ENCODE measurements at regions not wholly inside any gene's neighbourhood (a gene's known extent, or its start where the extent isn't known, plus 50 kb on each side); places are given as distances from the start of the nearest gene placed in this dataset.

GRCh38 chr1:218863987-218864386 lies 309.7 kb upstream of the LYPLAL1 start:
- Histone ChIP-seq H3K4me1 (peaks cover 10 to 22% (median 21%) of the 10 kb centered on the region in 3 donors), H3K27me3 (no peaks in the 10 kb centered on the region), H3K9me3 (no peaks in the 10 kb centered on the region), H3K4me3 (no peak overlapping the region), H3K27ac (no peak overlapping the region), H3K36me3 (no peaks in the 10 kb centered on the region)
- 95 to 97% methylated on average over 3 of the region's 3 CpGs for WGBS, 2 donors
- no peak for TF ChIP-seq CTCF (IDR thresholded peaks at IDR 0.05)
- intact Hi-C loops (cut with DNase I), result no loop called here
- DNase-seq (no peak), FAIRE-seq (no peak), ATAC-seq (no peak)

- ATAC-seq (peak; percentile 28 to 96 (median 90)), DNase-seq (peak in 2 of 6 donors; percentile 26 to 31), FAIRE-seq (no peak)
- H3K4me1 ChIP-seq, result peaks cover 10 to 22% (median 21%) of the 10 kb centered on the region in 3 donors
- intact Hi-C loops (cut with DNase I), result no loop called here
- TF ChIP-seq CTCF (IDR thresholded peaks at IDR 0.05), result no peak
- no peaks in the 10 kb centered on the region for H3K36me3 ChIP-seq
- H3K27me3 ChIP-seq, result no peaks in the 10 kb centered on the region
- no peak overlapping the region for H3K4me3 ChIP-seq
- WGBS, 2 donors, result 5 to 6% methylated on average over 1 of the region's 1 CpG
- H3K27ac ChIP-seq, result peak overlapping the region in 2 of 4 donors; percentile 8 to 24
- no peaks in the 10 kb centered on the region for H3K9me3 ChIP-seq
Measured at GRCh38 chr1:218865591-218865990, 308.1 kb upstream of the LYPLAL1 start.

GRCh38 chr1:218866507-218866906 lies 307.2 kb upstream of the LYPLAL1 start:
- ATAC-seq, result peak in 1 of 4 donors; percentile 40
- Histone ChIP-seq H3K4me1 (peaks cover 10 to 22% (median 21%) of the 10 kb centered on the region in 3 donors), H3K36me3 (no peaks in the 10 kb centered on the region), H3K4me3 (no peak overlapping the region), H3K27me3 (no peaks in the 10 kb centered on the region), H3K9me3 (no peaks in the 10 kb centered on the region), H3K27ac (no peak overlapping the region)
- DNase-seq, result no peak
- no peak for TF ChIP-seq CTCF (IDR thresholded peaks at IDR 0.05)
- 53 to 64% methylated on average over 1 of the region's 1 CpG for WGBS, 2 donors
- intact Hi-C loops (cut with DNase I), result no loop called here
- FAIRE-seq, result no peak

GRCh38 chr1:218867066-218867465 lies 306.6 kb upstream of the LYPLAL1 start:
- ATAC-seq (no peak), DNase-seq (no peak), FAIRE-seq (no peak)
- no peaks in the 10 kb centered on the region for H3K27me3 ChIP-seq
- no peaks in the 10 kb centered on the region for H3K36me3 ChIP-seq
- H3K9me3 ChIP-seq, result no peaks in the 10 kb centered on the region
- peaks cover 10 to 22% (median 21%) of the 10 kb centered on the region in 3 donors for H3K4me1 ChIP-seq
- H3K4me3 ChIP-seq, result no peak overlapping the region
- TF ChIP-seq CTCF (IDR thresholded peaks at IDR 0.05), result no peak
- no peak overlapping the region for H3K27ac ChIP-seq
- intact Hi-C loops (cut with DNase I), result no loop called here
- WGBS, 2 donors, result 70 to 81% methylated on average over 3 of the region's 3 CpGs

GRCh38 chr1:218867941-218868626 lies 305.6 kb upstream of the LYPLAL1 start:
- Histone ChIP-seq H3K27me3 (no peaks in the 10 kb centered on the region), H3K9me3 (no peaks in the 10 kb centered on the region), H3K27ac (no peak overlapping the region), H3K4me3 (no peak overlapping the region), H3K36me3 (no peaks in the 10 kb centered on the region), H3K4me1 (peaks cover 10 to 22% (median 21%) of the 10 kb centered on the region in 3 donors)
- no peak for TF ChIP-seq CTCF (IDR thresholded peaks at IDR 0.05)
- no peak for ATAC-seq
- no peak for FAIRE-seq
- WGBS, 2 donors, result 88 to 97% methylated on average over 3 of the region's 3 CpGs
- intact Hi-C loops (cut with DNase I), result no loop called here
- no peak for DNase-seq

All from pancreas (tissue), 10 donors.